GM21367 (cell line): ENCODE measurements at regions not wholly inside any gene's neighbourhood (a gene's known extent, or its start where the extent isn't known, plus 50 kb on each side); places are given as distances from the start of the nearest gene placed in this dataset.

ENCODE experiments used
- ATAC-seq: cut with Tn5 transposase; IDR thresholded peaks from one replicate; pipeline ENCODE4 v1.9.1; 2021; ENCODE audit not compliant: unreplicated experiment

DNA sequence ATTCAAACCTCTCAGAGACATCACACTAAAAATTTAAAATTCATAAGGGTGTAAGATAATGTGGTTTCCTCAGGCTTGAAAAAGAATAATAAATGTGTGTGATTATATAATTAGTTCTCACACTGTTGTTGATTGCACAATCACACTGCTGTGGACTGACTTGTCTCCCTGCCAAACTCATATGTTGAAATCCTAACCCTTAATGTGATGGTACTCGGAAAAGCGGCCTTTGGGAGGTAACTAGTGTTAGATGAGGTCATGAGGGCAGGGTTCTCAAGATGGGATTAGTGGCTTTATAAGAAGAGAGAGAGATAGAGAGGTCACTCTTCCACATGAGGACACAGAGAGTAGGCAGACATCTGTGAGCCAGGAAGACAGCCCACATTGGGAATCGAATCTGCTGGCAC lies 128.5 kb upstream of the COL1A2 start:
- no peak for ATAC-seq

DNA sequence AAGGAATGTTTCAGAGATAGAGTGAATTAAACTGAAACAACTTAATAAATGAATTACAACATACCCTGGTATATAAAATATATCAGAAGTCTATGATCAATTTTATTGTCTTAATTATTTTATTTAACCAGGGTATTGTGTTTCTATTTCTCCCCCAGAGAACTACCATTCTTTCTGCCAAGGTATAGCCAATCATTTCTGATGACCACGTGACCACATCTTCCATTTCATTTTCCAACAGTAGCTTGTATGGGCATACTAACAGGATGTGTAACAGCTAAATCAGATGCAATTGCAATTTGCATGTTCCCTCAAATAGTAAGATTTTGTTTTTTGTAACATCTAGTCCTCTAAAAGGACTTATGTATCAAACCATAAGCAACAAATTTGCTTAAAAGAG lies 123.9 kb upstream of the COL1A2 start:
- no peak for ATAC-seq

DNA sequence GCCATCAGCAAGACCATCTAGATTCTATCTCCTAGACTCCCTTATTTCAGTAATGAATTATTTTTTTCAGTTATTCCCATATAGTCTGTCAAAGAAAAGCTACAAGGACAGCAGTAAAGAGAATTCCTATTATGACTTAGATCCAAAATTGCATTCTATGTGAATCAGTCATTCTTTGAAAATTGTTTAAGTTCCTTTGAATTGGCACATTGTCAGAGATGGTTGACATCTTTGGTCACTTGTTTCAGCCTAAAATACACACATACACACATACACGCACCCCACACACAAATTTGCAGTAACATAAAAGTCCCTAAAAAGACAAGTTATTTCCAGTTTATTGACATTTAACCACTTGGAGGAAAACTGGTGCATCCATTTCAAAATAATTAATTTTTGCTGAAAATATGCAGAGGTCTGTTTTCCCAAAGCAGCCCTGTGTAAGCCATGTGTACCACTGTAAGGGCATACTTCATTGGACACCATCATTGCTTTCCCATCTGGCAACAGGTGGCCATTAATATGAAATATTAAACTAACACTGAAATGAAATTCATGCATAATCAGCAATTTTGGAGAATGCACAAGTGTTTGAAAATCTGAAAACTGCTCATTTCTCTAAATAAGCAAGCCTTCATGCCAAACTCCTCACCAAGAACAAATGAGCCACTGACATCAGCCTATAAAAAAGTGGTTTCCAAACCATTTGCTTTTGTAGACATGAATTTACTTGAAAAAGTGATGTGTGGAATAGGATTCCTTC lies 121.7 kb upstream of the COL1A2 start:
- ATAC-seq = no peak

DNA sequence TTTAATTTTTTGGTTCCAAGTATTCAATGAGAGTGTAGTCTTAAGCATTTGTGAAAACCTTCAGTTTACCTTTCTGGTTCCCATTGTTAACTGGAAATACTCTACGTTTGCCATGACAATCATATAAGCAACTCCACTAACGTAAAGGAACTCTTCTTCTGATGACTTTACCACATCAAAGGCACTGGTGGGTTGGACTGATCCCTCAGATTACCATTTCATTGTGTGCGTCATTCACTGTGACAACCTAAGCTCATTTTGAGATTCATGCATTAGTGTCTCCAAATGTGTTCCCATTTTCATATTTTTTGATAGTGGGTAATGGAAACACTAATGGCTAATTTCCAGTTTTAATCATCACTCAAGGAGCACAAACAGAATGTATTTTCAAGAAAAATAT lies 119.9 kb upstream of the COL1A2 start:
- no peak for ATAC-seq

DNA sequence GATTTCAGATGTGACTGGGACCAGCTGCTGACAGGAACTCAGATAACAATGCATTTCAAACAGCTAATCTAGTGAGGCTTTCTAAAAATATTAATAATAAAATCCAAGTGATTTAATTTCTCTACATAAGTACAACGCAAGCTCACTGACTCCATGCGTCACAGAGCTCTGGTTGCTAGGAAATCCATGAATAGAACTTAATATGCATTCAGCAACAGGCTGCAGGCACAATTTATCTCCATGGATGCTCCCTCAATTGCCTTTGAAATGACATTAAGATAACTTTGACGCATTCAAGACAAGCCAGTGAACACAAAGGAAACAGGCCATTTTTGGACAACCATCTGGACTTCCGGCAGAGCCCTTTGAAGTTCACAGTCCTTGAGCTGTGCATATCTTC lies 118.7 kb upstream of the COL1A2 start:
- no peak for ATAC-seq

DNA sequence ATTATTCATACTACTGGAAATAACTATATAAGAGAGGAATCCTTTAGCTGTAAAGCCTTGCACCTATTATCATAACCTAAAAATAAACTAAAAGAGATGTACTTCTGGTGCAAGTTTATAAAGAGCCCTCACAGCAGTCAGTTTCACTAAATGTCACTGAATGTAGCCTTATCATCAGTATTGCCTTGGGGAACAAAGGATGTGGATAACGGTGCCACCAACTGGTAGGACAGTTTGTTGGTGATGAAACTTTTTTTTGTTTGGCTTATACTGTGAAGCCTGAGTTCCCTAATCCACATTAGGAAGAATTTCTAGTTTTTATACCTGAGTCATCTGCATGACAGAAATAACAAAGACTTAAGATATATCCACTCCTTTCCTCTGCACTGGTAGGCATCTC lies 117.9 kb upstream of the COL1A2 start:
- no peak for ATAC-seq

DNA sequence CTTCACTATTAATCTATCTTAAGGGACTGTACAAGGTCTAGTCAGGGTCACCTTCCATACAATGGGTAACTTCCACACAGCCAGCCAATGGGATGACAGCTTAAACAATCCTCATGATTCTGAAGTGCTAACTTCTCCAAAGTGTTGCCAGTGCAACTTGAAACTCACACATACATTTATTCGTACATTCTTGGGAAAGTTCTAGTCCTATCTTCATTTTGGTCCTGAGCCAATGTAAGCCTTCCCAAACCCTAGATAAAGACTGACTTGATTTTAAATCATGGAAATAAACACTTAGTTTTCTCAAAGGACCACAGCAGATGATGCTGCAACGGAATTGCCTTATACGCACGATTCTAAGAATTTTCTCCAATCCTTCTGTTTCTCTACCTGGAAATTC lies 117.5 kb upstream of the COL1A2 start:
- ATAC-seq = no peak

DNA sequence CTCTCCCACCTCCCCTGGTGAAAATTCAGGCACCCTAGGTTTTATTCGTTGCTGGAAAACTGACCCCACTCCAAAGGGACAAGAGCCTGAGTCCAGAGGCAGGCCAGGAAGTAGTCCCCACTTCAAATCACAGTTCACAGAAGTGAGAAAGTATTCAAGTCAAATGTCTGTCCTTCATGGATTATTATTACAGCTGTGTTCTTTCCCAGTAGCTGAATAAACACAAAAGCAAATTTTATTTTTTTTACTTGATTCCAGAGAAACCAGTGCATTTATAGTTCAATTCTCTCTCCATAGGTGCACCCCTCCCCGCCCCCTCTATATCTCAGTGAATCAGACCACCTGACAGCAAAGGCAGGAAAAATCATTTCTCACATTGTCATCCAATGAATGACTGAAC lies 113.8 kb upstream of the COL1A2 start:
- no peak for ATAC-seq

DNA sequence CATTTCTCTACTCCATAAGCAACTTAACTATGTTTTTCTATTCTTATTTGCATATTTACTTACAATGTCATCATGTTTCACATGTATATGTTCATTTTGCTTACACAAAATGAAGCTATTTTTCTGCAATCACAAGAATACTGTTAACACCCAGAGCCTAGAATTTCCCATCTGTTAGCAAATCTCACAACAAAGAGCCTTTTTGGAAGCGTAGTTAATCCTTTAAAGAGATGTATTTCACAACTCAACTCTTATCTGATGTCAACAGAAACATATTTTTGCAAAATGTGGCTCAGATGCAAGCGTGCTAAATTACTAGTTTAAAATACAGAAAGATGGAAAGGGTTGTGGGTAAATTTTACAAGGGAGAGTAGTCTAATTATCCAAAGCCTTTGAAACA lies 110.6 kb upstream of the COL1A2 start:
- ATAC-seq = no peak

DNA sequence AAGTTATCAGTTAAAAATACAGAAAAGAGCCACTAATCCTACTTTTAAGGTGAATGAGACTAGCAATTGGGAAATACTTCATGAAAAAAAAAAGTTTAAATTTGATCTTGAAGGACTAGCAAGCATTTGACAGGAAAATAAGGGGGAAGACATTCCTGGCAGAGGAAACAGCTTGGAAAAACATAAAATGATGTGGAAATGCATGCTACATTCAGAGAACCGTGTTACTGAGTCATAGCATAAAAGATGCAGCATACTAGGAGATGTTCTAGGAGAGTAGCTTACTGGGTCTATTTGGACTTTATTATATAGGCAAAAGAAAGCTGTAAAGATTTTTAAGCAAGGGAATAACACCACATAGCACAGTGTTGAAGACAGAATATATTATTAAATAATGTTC lies 108.6 kb upstream of the COL1A2 start:
- ATAC-seq = no peak

DNA sequence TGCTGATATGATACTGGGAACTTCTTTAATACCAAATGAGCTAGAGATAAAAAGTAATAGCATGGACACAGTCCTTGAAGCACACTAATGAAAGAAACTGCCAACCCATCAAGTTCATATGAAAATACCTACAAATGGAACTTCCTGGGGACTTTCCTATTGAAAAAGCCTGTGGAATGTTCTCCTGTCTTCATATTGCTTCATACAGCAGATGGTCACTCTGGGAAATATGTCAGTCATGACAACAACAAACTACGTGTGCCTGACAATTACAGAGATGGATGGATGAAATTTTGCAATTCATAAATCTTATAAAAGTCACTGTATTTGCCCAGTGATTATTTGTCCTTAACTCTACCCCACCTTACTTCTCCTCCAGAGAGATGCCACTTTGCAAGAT lies 106.6 kb upstream of the COL1A2 start:
- no peak for ATAC-seq

DNA sequence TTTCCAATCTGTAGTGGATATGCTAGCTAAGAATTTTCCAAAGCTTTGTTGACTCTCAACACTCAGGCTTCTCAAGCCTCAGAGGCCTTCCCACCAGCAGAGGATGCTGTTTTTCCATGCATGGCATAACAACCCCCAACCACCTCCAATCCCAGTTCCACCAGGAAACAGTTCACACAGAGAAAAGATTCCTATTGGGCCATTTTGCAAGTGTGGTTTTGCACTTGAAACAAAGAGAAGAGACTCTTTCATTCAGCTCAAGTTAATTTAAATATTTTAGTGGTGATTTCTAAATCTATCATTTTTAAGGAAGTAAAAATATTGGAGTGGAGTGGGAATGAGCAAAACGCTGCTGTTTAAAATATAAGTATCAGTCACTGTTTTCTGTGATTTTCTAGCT lies 105.6 kb upstream of the COL1A2 start:
- no peak for ATAC-seq

DNA sequence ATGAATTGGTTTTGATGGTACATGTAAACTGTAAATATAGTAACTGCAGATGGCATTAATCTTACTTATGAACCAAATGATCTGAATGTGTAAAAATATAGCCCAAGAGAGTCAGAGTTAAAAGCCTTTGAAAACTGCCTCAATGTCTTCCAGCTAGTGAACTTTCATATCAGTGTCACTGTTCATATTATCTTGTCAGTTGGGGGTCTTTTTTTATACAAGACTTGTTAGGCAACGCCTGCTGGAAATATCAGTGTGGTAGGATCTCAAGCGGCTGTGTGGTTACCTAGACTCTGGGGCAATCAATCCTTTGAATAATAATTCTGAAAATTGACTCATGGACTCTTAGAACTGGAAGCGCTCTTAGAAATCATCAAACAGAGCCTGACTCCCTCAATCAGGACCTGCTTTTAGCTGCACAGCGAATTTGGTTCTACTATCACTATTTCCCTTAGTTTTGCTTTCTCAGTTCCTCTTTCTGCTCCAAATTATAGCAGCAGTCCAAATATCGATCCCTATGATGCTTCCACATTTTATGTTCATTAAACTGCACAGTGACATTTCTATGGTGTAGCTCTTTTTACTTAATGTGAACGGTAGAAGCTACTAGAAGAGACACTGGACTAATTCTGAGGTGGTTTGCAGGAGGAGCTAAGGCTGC lies 100.1 kb upstream of the COL1A2 start:
- ATAC-seq = no peak

DNA sequence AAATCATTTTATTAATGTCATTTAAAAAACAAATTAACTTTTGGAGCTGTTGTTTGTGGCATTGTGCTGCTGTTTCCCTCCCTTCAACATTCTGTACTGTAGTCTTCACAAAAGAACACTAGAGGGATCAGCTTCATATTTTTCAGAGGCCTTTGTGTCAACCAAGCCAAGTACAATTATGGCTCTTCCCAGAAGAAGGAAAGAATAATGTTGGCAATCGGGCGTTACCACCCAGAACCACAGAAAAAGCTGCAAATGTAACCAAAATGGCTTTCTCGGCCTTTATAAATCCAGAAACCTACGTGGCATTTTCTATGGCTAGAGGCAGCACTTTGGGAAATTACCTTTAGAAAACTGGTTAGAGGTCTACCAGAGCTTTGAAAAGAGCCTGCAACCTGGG lies 98.8 kb upstream of the COL1A2 start:
- ATAC-seq = no peak

DNA sequence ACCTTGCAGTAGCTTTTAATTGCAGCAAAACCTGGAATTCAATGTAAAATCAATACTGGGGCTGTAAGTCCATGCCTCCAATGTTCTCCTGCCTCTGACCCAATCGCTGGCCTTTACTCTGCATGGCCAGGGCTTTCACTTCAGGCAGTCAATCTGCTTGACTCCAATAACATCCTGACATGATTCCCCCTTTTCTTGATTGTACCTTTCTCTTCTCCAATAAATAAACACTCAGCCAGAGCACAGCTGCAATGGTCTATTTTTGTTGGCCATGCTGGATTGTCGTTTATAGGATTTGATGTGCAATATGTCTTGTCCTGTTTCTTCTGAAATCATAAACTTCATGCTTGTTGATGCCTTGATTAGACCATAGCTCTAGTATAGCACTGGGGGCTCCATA lies 97.8 kb upstream of the COL1A2 start:
- ATAC-seq = no peak

DNA sequence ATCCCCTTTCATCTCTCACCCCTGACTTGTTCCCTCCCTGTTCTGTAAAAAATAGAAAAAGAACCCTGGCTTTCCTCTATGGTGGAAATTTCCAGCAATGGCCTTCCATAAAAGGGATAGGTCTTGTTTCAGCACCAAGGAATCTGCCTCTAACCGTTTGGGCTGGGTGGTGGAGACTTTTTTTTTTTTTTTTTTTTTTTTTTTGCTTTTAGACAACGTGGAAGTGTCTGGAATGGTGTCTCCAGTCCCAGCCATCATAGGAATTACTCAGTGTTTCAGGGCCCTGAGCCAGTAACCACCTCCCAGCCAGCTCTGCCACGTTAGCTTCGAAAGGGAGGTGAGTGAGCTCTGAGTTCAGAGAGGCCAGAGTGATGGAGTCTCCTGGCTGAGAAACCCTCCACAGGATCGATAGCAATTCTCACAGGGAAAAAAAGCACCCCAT lies 97.3 kb upstream of the COL1A2 start:
- no peak for ATAC-seq

DNA sequence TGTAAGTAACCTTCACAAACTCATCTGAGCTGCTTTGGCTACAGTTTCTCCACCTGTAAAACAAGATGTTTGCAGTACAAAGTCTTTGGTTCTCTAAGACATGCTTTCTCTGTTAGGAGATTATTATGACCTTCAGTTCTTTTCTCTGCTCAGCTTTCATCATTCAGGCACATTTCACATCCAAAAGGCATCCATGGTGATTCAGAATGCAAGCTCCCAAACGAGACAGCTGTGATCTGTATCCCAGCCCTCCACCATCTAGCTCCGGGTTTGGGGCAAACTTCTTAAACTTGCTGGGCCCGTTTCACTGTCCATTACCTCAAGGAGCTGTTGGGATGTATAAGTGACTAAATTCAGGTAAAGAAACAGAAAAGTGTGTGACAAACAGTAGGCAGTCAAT lies 95.8 kb upstream of the COL1A2 start:
- no peak for ATAC-seq

DNA sequence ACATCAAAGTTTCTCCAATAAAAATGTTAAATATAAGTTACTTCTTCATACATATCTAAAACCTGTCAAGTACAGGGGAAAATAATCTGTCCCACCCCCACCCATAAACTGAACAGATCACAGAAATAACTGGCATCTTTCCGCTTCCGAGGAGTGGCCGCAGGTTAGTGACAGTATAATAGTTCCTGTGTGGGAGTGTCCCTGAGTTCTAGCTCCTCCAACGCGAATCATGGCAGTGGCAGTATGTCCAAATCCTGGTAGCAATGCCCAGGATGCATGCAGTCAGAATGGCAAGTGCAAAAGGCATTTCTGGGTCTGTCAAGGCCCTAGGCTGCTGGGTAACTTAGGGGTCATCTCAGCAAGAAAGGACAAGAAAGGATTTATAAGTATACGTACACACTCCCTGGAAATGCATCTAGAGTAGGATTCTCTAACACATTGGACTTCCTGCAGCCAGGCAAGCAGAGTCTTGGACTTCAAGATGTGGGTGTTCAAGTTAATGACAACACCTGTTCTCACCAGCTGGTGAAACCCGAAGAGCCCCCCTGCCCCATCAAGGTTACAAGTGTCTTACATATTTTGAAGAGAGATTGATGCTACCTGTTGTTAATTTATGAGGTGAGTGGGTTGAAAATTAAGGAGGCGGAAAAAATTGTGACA lies 94.4 kb upstream of the COL1A2 start:
- no peak for ATAC-seq

DNA sequence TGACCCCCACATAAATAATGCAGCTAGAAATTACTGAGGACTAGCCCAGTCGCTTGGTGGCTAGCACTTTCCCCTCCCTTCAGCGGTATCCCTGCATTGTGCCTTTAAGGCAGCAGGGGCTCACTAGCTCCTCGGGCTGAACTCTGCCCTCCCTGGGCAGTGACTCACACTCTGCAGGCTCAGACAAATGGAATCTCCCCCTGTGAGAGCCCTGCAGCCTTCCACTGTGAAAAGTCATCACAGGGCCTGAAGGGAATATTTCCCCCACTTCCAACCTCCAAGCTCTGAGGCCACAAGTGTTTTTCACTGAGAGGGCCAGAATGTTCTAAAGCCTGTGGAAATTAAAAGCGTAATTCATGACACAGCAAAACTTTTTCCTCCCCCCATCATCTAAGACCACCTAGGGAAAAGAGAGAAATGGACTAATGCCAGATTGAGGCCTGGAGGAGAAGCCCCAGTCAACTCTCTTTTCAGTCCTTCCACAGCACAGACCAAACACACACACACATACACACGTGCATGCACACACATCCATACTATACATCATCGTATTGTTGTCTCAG lies 93.6 kb upstream of the COL1A2 start:
- no peak for ATAC-seq

DNA sequence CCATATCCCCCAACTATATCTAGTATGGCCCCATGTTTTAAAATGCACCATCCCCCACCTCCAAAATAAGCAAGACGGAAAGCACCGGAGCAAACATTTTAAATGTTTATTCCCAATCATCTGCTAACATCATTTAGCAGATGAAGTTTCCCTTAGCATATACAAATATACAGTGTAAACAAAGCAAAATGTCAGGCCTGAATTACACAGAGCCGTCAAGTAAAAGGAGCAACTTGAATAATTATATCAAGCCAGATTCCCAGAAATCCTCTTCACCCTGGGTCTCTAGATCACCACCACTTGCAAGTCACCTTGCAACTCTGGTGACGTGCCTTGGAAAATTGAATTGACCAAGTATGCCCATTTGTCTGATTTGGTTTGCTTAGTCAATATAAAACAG lies 91.6 kb upstream of the COL1A2 start:
- no peak for ATAC-seq

DNA sequence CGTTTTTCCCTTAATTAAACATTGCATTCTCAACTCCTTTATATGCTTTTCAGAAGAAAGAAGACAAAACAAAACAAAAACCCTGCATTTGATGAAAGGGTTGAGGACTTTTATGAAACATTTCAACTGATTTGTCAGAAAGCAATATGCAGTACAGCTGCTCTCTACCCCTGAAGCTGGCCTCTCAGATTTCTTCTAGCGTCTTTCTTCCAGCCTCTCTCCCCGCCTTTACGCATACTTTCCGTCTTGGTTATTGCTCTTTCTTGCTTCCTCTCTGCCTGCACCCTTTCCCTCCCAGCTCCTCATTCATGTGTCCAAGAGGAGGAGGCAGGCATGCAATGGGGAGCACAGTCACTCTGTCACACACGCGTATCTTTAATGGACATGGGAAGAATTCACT lies 91.0 kb upstream of the COL1A2 start:
- ATAC-seq = no peak

DNA sequence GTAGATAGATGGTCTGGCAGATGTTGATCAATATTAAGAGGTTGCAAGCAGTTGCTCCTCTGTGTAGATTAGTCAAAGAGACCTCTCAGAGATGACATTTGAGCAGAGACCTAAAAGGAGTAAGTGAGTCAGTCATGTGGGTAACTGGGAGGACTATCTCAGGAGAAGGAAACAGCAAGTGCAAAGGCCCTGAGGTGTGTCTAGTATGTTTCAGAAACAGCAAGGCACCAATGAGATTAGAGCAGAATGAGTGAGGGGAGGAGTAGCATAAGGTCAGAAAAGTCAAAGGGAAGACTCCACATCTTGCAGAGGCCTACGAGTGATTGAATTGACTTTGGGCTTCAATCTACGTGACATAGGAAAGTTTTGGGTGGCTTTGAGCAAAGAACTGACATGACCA lies 89.8 kb upstream of the COL1A2 start:
- ATAC-seq = no peak
